Muscle of leg (tissue), 3 donors: ENCODE measurements at regions not wholly inside any gene's neighbourhood (a gene's known extent, or its start where the extent isn't known, plus 50 kb on each side); places are given as distances from the start of the nearest gene placed in this dataset.
"Not testable (repeated sequence)": the region's sequence is repeated elsewhere in the genome, so short reads cannot be mapped to it uniquely, and the experiment has no call there.

Source experiments
- DNase-seq: peaks from one replicate; pipeline ENCODE4 v3.0.0; 2013
- H3K27ac ChIP-seq: one replicate; pipeline ENCODE4 v1.5.1; 2013; ENCODE audit warnings: mild to moderate bottlenecking, low read length, control low read depth
- H3K27me3 ChIP-seq: one replicate; pipeline ENCODE4 v1.6.1; 2013; ENCODE audit warnings: low read length; ENCODE audit not compliant: control insufficient read depth, insufficient read depth
- H3K36me3 ChIP-seq: one replicate; pipeline ENCODE4 v1.6.1; 2013; ENCODE audit warnings: low read length; ENCODE audit not compliant: control insufficient read depth, insufficient read depth
- H3K4me1 ChIP-seq: one replicate; pipeline ENCODE4 v1.6.1; 2013; ENCODE audit warnings: low read length; ENCODE audit not compliant: control insufficient read depth, insufficient read depth
- H3K4me3 ChIP-seq: one replicate; pipeline ENCODE4 v1.5.1; 2013; ENCODE audit warnings: low read length, control low read depth
- H3K9me3 ChIP-seq: replicated peaks from 2 replicates; pipeline ENCODE4 v1.6.1; 2013; ENCODE audit warnings: low read depth, low read length; ENCODE audit not compliant: control insufficient read depth
- WGBS: methylation state at CpG from one replicate; pipeline ENCODE4 v1.1.5; 2013; ENCODE audit warnings: missing lambda C conversion rate; ENCODE audit not compliant: insufficient coverage; 5-methylcytosine and 5-hydroxymethylcytosine counted together

- peak; percentile 2 for DNase-seq
- H3K4me3 ChIP-seq: no peak overlapping the region
- no peak overlapping the region for H3K27ac ChIP-seq
- no peaks in the 10 kb centered on the region for H3K9me3 ChIP-seq
- no peaks in the 10 kb centered on the region for H3K4me1 ChIP-seq
- WGBS: 86% methylated on average over 4 of the region's 6 CpGs
- no peaks in the 10 kb centered on the region for H3K36me3 ChIP-seq
- no peaks in the 10 kb centered on the region for H3K27me3 ChIP-seq
Observed at GRCh38 chr3:191973820-191974219, 512.9 kb downstream of the PYDC2 start.

- H3K4me3 ChIP-seq: no peak overlapping the region
- 80% methylated on average over 1 of the region's 6 CpGs for WGBS
- no peaks in the 10 kb centered on the region for H3K36me3 ChIP-seq
- no peak for DNase-seq
- H3K4me1 ChIP-seq: no peaks in the 10 kb centered on the region
- no peak overlapping the region for H3K27ac ChIP-seq
- H3K27me3 ChIP-seq: no peaks in the 10 kb centered on the region
- H3K9me3 ChIP-seq: no peaks in the 10 kb centered on the region
Observed at GRCh38 chr3:191975936-191976335, 515.0 kb downstream of the PYDC2 start.

GRCh38 chr3:191980443-191980842 lies 519.5 kb downstream of the PYDC2 start:
- Histone ChIP-seq H3K4me1 (no peaks in the 10 kb centered on the region), H3K27ac (no peak overlapping the region), H3K9me3 (no peaks in the 10 kb centered on the region), H3K36me3 (no peaks in the 10 kb centered on the region), H3K4me3 (no peak overlapping the region), H3K27me3 (no peaks in the 10 kb centered on the region)
- no peak for DNase-seq
- no CpG with 5 or more reads among the region's 4 CpGs for WGBS

- WGBS: no CpG with 5 or more reads among the region's 3 CpGs
- H3K4me3 ChIP-seq: no peak overlapping the region
- H3K27ac ChIP-seq: no peak overlapping the region
- no peaks in the 10 kb centered on the region for H3K36me3 ChIP-seq
- no peak for DNase-seq
- no peaks in the 10 kb centered on the region for H3K4me1 ChIP-seq
- no peaks in the 10 kb centered on the region for H3K27me3 ChIP-seq
- no peaks in the 10 kb centered on the region for H3K9me3 ChIP-seq
Observed at GRCh38 chr3:191982481-191982880, 521.5 kb downstream of the PYDC2 start.

- no peaks in the 10 kb centered on the region for H3K4me1 ChIP-seq
- WGBS: 84% methylated on average over 3 of the region's 3 CpGs
- no peaks in the 10 kb centered on the region for H3K36me3 ChIP-seq
- H3K4me3 ChIP-seq: no peak overlapping the region
- DNase-seq: no peak
- H3K27ac ChIP-seq: no peak overlapping the region
- H3K27me3 ChIP-seq: no peaks in the 10 kb centered on the region
- no peaks in the 10 kb centered on the region for H3K9me3 ChIP-seq
Observed at GRCh38 chr3:191985691-191986090, 524.7 kb downstream of the PYDC2 start.

GRCh38 chr3:191987831-191988350 lies 526.9 kb downstream of the PYDC2 start:
- Histone ChIP-seq H3K9me3 (peaks cover 2% of the 10 kb centered on the region), H3K27ac (no peak overlapping the region), H3K27me3 (no peaks in the 10 kb centered on the region), H3K4me1 (no peaks in the 10 kb centered on the region), H3K36me3 (no peaks in the 10 kb centered on the region), H3K4me3 (no peak overlapping the region)
- no peak for DNase-seq
- no CpG with 5 or more reads among the region's 1 CpG for WGBS

- H3K27ac ChIP-seq, H3K4me1 ChIP-seq, DNase-seq, H3K9me3 ChIP-seq, H3K27me3 ChIP-seq, H3K4me3 ChIP-seq, H3K36me3 ChIP-seq: not testable (repeated sequence)
- WGBS: 100% methylated on average over 1 of the region's 4 CpGs
Observed at GRCh38 chr3:191993952-191994351, 533.0 kb downstream of the PYDC2 start.

GRCh38 chr3:191997093-191997492 lies 536.1 kb downstream of the PYDC2 start:
- no peak for DNase-seq
- no peaks in the 10 kb centered on the region for H3K36me3 ChIP-seq
- H3K27me3 ChIP-seq: no peaks in the 10 kb centered on the region
- no peak overlapping the region for H3K4me3 ChIP-seq
- H3K27ac ChIP-seq: no peak overlapping the region
- H3K9me3 ChIP-seq: no peaks in the 10 kb centered on the region
- H3K4me1 ChIP-seq: no peaks in the 10 kb centered on the region

- DNase-seq: no peak
- Histone ChIP-seq H3K27ac (no peak overlapping the region), H3K36me3 (no peaks in the 10 kb centered on the region), H3K4me3 (no peak overlapping the region), H3K27me3 (no peaks in the 10 kb centered on the region), H3K4me1 (no peaks in the 10 kb centered on the region), H3K9me3 (no peaks in the 10 kb centered on the region)
- no CpG with 5 or more reads among the region's 1 CpG for WGBS
Observed at GRCh38 chr3:191997579-191998268, 536.8 kb downstream of the PYDC2 start.

- Histone ChIP-seq H3K4me3 (no peak overlapping the region), H3K4me1 (no peaks in the 10 kb centered on the region), H3K27me3 (no peaks in the 10 kb centered on the region), H3K9me3 (no peaks in the 10 kb centered on the region), H3K36me3 (no peaks in the 10 kb centered on the region), H3K27ac (no peak overlapping the region)
- no CpG with 5 or more reads among the region's 2 CpGs for WGBS
- no peak for DNase-seq
Observed at GRCh38 chr3:192001218-192001617, 540.3 kb downstream of the PYDC2 start.

- Histone ChIP-seq H3K4me1 (no peaks in the 10 kb centered on the region), H3K27me3 (no peaks in the 10 kb centered on the region), H3K9me3 (no peaks in the 10 kb centered on the region), H3K4me3 (no peak overlapping the region), H3K27ac (no peak overlapping the region), H3K36me3 (no peaks in the 10 kb centered on the region)
- DNase-seq: no peak
- WGBS: no CpG with 5 or more reads among the region's 1 CpG
Observed at GRCh38 chr3:192005989-192006388, 545.0 kb downstream of the PYDC2 start.
